GM18867 (cell line): ENCODE measurements at regions not wholly inside any gene's neighbourhood (a gene's known extent, or its start where the extent isn't known, plus 50 kb on each side); places are given as distances from the start of the nearest gene placed in this dataset.
"Not testable (repeated sequence)": the region's sequence is repeated elsewhere in the genome, so short reads cannot be mapped to it uniquely, and the experiment has no call there.

Source experiments
- ATAC-seq: cut with Tn5 transposase; IDR thresholded peaks from one replicate; pipeline ENCODE4 v1.9.1; 2021; ENCODE audit warnings: mild to moderate bottlenecking, moderate library complexity; ENCODE audit not compliant: unreplicated experiment

- ATAC-seq, result no peak
Observed at GRCh38 chr5:8693341-8693844, 824.4 kb downstream of the MTRR start.

DNA sequence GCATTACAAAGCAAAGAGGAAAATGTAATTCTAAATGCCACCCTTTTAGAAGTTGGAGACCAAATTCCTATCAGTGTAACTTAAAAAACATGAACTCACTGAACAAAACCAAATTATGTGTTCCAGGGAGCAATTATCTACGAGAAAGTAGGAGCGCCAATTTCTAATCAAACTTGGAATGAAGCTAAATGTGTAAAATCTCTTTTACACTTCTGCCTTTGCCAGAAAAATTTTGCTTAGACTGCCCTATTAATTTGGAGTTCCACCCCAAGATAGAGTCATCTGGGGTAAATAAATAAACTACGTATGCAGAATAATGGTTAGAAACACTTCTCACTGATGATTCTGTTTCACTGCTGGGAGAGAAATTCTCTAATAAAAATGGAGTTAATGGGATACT lies 825.6 kb downstream of the MTRR start:
- no peak for ATAC-seq

DNA sequence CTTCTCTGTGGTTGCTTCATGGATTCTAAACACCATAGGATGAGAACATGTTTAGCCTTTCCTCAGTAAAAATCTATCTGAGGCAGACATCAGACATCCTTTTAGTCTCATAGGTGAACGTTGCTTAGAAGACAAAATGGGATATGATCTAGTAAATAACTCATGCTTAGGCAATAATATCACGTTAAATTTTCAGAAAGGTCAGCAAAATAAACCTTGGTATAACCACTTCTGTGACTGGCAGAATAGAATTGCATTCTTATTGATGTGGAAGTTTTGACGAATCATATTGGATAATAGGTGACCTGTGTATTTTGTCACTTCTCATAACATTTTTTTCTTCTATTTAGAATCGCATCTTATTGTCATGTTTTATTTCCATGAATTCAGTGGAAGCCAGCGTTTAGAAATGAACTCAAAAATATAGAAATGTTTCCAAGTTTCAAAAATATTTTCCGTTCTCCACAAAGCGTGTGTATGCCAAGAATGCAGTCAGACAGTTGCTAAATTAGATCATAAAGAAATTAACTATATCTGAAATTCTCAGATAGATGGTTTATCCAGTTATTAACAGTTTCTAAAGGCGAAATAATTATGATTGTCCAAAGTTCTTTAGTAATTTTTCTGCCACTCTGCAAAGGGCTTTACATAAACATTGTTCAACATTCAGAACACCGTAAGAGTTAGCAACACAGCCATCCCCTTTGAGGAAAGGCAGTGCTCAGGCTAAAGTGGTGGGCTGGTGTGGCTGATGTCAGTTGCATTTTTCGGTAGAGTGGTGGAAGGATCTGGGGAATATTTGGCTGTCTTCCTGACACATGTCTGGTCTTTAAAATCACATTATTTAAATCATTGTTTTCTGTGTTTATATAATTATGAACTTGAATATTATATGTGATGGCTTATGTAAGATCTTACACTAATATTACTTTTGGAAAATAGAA lies 827.2 kb downstream of the MTRR start:
- no peak for ATAC-seq

- ATAC-seq, result no peak
Observed at GRCh38 chr5:8700222-8700621, 831.3 kb downstream of the MTRR start.

GRCh38 chr5:8700671-8701070 lies 831.7 kb downstream of the MTRR start:
- ATAC-seq, result no peak

DNA sequence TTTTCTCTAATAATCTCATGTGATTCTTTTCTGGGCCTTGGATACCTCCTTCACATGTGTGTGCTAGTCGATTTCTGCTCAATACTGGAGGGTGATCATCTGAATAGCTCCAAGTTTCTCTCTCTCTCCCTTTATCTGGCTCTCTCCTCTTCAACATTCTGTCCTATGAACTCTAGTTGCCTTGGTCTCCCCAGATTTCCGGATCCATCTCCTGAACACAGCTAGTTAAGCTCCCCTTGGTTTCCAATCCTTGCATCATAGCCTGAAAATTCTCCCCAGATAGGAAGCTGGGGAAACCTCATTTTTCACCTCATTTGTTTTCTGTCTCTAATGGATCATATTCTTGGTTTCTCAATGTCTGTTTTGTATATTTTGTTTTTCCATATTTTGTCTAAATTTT lies 832.3 kb downstream of the MTRR start:
- ATAC-seq, result no peak

GRCh38 chr5:8710426-8710930 lies 835.4 kb downstream of the SEMA5A start:
- no peak for ATAC-seq

DNA sequence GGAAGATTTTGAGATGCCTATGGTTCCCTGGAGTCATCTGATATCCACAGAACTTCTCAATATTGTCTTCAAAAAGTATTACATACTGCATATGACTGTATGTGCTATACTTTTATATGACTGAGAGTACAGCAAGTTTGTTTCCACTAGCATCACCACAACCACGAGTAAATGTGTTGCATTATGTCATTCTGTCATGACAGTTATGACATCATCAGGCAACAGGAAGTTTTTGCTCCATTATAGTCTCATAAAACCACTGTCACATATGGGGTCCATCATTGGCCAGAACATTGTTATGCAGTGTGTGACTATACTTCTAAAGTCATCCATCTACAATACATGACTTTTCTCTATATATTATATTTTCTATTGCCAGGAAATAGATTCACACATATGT lies 831.7 kb downstream of the SEMA5A start:
- no peak for ATAC-seq

DNA sequence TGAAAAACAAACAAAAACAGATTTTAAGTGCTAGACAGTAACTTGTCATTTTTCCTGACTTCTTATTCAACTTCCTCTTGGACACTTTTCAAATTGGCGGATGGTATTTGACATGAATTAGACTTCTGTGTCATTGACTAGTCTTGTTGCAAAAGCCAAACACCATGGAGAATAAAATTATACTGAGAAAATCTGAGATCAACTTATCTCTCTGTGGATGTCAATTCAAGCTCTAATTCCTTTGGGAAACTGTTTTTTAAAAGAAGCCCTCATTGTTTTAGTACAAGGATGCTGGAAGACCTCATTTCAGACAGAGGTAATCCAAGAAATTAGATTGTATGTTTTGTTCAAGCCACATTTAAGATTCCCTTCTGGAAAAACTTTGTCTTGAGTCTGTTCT lies 831.0 kb downstream of the SEMA5A start:
- ATAC-seq, result no peak

DNA sequence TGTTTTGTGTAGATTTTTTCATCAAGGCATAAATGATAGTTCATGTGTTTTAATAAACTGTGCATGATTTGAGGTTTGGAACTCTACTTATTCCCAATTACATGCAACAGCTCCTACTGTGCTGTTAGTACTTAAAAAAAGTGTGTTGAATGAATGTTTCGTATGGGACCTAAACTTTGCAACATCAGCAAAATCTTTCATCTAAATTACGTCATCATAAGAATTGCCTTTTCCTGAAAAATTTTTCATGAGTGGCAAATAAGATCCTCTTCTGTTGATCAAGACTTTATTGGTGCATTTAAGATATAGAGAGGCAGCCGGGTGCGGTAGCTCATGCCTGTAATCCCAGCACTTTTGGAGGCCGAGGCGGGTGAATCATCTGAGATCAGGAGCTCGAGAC lies 826.1 kb downstream of the SEMA5A start:
- ATAC-seq, result no peak

- ATAC-seq, result no peak
Observed at GRCh38 chr5:8720506-8720905, 825.4 kb downstream of the SEMA5A start.

DNA sequence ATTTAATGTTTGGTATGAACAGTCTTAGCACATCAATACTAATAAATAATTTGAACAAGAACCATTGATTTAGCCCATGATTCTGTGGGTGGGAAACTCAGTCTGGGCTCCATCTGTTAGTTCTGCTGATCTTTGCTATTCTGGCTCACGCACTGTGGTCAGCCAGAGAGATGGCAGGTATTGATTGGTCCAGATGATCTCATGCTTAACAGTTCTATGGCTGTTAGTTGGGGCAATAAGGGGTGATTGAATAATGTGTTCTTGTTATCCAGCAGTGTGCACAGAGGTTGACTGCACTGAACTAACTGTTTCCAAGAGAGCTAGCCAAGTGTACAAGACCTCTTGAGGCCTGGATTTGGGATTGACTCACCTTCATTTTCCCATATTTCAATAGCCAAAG lies 824.3 kb downstream of the SEMA5A start:
- no peak for ATAC-seq

DNA sequence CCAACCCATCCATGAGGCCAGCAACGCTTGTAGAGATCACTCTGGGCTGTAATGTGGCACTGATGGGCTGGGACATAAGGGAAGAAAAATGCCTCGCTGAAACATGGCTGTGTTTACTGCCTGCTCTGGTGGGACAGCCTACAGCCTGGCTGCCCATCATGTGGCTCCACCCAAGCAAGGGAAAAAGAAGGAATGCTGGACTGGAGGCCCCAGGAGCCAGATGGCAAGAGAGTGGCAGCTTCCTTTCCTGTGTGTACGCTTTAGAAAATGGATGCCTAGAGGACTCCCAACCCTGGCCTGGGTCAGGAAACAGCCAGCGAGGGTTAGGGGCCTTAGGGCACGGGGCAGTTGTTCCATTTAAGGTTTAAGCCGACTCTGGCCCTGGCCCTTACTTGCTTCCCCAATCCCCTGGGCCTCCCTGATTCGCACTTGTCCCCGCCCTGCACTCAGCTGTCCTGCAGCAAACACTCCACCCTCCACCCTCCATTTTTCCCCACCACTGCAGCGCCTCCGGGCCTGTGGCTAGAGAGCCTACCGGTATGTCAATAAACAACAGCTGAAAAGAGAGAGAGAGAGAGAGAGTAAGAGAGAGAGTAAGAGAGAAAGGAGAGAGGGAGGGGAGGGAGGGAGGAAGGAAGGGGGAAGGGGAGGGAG lies 819.4 kb downstream of the SEMA5A start:
- no peak for ATAC-seq

- ATAC-seq, result no peak
Observed at GRCh38 chr5:8727396-8727795, 818.5 kb downstream of the SEMA5A start.

DNA sequence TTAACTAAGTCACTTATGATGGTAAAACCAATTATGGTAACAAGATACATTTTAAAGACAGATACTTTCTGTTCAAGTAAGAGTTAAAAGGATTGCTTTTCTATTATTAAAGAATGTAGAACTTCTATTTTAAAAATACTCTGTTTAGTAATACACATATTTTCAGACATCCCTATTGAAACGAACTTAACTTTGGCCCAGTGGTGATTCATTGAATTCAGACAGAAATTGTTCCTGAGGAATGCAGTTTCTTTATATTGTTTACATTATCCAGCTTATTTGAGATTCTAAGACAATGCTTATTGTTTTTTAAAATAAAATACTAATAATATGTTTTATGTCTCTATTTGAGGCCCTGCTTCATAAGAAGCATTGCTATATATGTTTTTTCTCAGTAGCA lies 816.4 kb downstream of the SEMA5A start:
- ATAC-seq, result no peak

GRCh38 chr5:8730194-8730593 lies 815.7 kb downstream of the SEMA5A start:
- ATAC-seq, result no peak

- ATAC-seq, result not testable (repeated sequence)
Observed at GRCh38 chr5:8731110-8731509, 814.8 kb downstream of the SEMA5A start.

- no peak for ATAC-seq
Observed at GRCh38 chr5:8740595-8740994, 805.3 kb downstream of the SEMA5A start.

- ATAC-seq, result no peak
Observed at GRCh38 chr5:8749556-8749955, 796.3 kb downstream of the SEMA5A start.

DNA sequence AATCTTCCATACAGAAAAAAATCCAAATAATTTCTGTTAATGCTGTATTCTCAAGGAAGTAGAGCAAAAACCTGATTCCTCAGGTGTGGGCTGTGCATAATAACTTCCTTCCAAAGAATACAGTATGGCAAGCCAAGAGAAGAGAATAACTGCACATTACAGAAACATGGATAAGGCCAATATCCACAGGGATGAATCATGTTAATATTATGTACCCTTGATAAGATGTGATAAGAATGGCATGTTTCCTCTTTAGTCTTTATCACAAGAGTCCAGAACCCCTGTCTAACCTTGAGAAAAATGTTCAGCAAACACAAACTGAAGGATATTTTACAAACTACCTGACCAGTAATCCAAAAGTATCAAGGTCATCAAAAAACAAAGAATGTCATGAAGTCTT lies 795.8 kb downstream of the SEMA5A start:
- ATAC-seq, result no peak

- no peak for ATAC-seq
Observed at GRCh38 chr5:8751971-8752370, 793.9 kb downstream of the SEMA5A start.

DNA sequence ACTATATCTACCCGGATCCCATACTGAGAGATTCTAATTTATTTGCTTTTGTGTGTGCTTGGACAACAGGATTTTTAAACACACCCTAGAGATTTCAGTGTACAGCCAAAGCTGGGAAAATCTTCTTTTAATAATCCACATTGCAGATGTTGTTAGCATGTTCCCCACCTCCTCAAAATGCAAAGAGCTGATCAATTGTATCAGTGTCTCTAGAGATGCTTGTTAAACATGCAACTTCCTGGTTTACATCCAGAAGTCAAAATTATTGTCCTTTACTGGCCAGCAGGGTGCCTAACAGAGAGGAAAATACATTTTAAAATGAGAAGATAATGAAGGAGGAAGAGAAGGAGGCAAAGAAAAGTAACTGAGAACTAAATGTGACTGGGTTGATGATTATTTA lies 793.3 kb downstream of the SEMA5A start:
- no peak for ATAC-seq
